ENCODE measurements at regions not wholly inside any gene's neighbourhood (a gene's known extent, or its start where the extent isn't known, plus 50 kb on each side); places are given as distances from the start of the nearest gene placed in this dataset.
A peak's percentile ranks its signal among the peaks of the same experiment; 100 is the strongest.

GRCh38 chr1:172719066-172719627 lies 60.2 kb downstream of the FASLG start:
- no peak for TF ChIP-seq CTCF (conservative IDR thresholded peaks at IDR 0.05; ENCODE audit: low read depth, low read length)
- TF ChIP-seq CEBPB (IDR thresholded peaks at IDR 0.05; ENCODE audit: low read depth, low read length) = no peak
- no peak for TF ChIP-seq MAFK (IDR thresholded peaks at IDR 0.05; ENCODE audit: low read depth, low read length)
- no peak for TF ChIP-seq POLR2A (IDR thresholded peaks at IDR 0.05; ENCODE audit: low read depth, low read length)
- no peak for TF ChIP-seq USF2 (IDR thresholded peaks at IDR 0.05; ENCODE audit: low read depth, low read length)
- TF ChIP-seq ELK1 (IDR thresholded peaks at IDR 0.05; ENCODE audit: borderline replicate concordance, low read depth, low read length) = no peak
- 0 out of 2 replicates have a peak, but pooled peaks have one; percentile 22 for TF ChIP-seq NFE2L2 (IDR thresholded peaks at IDR 0.05; ENCODE audit: low read depth, low read length)
- TF ChIP-seq MXI1 (IDR thresholded peaks at IDR 0.05; ENCODE audit: borderline replicate concordance, low read depth, low read length) = no peak
- TF ChIP-seq MAZ (IDR thresholded peaks at IDR 0.05; ENCODE audit: borderline replicate concordance, low read depth, low read length) = no peak

All from IMR-90 (cell line).